ENCODE measurements at regions not wholly inside any gene's neighbourhood (a gene's known extent, or its start where the extent isn't known, plus 50 kb on each side); places are given as distances from the start of the nearest gene placed in this dataset.

GRCh38 chr1:234838820-234839219, 228.8 kb upstream of the IRF2BP2 start:
- H3K27ac ChIP-seq, result no peak overlapping the region
- no peak for DNase-seq
- no peaks in the 10 kb centered on the region for H3K36me3 ChIP-seq
- no peak overlapping the region for H3K4me3 ChIP-seq
- no peaks in the 10 kb centered on the region for H3K9me3 ChIP-seq
- H3K4me1 ChIP-seq, result no peaks in the 10 kb centered on the region
- no peak for TF ChIP-seq EP300 (IDR thresholded peaks at IDR 0.05)
- no peak for TF ChIP-seq POLR2AphosphoS5 (IDR thresholded peaks at IDR 0.05)
- no peak for TF ChIP-seq POLR2A (IDR thresholded peaks at IDR 0.05)
- TF ChIP-seq CTCF (IDR thresholded peaks at IDR 0.05), result no peak
- WGBS, 2 donors, result 48 to 78% methylated on average over 1 of the region's 1 CpG
- H3K27me3 ChIP-seq, result no peaks in the 10 kb centered on the region
- intact Hi-C loops (cut with DNase I), result no loop called here

DNA sequence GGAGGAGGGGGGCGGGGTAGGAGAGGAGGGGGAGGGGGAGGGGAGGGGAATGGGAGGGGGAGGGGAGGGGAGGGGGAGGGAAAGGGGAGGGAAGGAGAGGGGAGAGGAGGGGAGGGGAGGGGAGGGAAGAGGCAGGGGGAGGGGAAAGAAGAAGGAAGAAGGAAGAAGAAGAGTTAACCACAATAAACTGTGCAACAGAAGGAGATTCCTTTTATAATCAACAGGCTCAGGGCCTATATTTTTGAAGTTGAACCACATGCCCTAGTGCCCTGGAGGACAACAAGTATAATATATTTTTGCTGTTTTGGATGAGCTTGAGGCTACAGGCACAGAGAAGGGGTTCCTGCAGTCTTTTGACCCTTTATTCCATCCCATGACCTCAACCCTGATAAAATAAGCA, 228.2 kb upstream of the IRF2BP2 start:
- H3K9me3 ChIP-seq, result no peaks in the 10 kb centered on the region

DNA sequence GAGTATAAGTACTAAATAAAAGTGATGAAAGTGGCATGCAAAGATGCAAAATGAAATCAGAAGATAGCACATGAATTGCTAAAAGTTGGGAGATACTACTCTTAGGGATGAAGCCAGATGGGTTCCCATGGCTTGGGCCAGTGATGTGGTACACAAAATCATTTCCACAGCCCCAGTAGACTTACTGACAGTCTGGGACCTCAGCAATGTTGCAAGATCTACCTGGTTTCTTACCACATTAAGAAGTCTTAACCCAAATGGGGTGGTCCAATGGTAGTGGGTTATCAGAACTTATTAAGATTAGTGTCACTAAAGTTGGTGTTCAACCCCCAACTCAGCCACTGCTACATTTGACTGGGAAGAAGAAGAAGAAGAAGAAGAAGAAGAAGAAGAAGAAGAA, 227.7 kb upstream of the IRF2BP2 start:
- TF ChIP-seq CTCF (IDR thresholded peaks at IDR 0.05) (no peak), POLR2AphosphoS5 (IDR thresholded peaks at IDR 0.05) (no peak), POLR2A (IDR thresholded peaks at IDR 0.05) (no peak), EP300 (IDR thresholded peaks at IDR 0.05) (no peak)
- H3K36me3 ChIP-seq, result no peaks in the 10 kb centered on the region
- intact Hi-C loops (cut with DNase I), result no loop called here
- no peak overlapping the region for H3K4me3 ChIP-seq
- DNase-seq, result no peak
- no peaks in the 10 kb centered on the region for H3K4me1 ChIP-seq
- H3K27ac ChIP-seq, result no peak overlapping the region
- no peaks in the 10 kb centered on the region for H3K27me3 ChIP-seq
- no peaks in the 10 kb centered on the region for H3K9me3 ChIP-seq

More for the DNA sequence above, 228.2 kb upstream of the IRF2BP2 start:
- Histone ChIP-seq H3K4me1 (no peaks in the 10 kb centered on the region), H3K4me3 (no peak overlapping the region), H3K27me3 (no peaks in the 10 kb centered on the region), H3K27ac (no peak overlapping the region), H3K36me3 (no peaks in the 10 kb centered on the region)
- DNase-seq, result no peak
- intact Hi-C loops (cut with DNase I), result no loop called here
- TF ChIP-seq CTCF (IDR thresholded peaks at IDR 0.05) (no peak), POLR2AphosphoS5 (IDR thresholded peaks at IDR 0.05) (no peak), EP300 (IDR thresholded peaks at IDR 0.05) (no peak), POLR2A (IDR thresholded peaks at IDR 0.05) (no peak)
- no CpG with 5 or more reads among the region's 1 CpG for WGBS, 2 donors

- Histone ChIP-seq H3K4me1 (no peaks in the 10 kb centered on the region), H3K36me3 (no peaks in the 10 kb centered on the region), H3K4me3 (no peak overlapping the region), H3K27ac (no peak overlapping the region), H3K9me3 (no peaks in the 10 kb centered on the region), H3K27me3 (no peaks in the 10 kb centered on the region)
- no peak for TF ChIP-seq POLR2A (IDR thresholded peaks at IDR 0.05)
- WGBS, 2 donors, result 87 to 95% methylated on average over 8 of the region's 8 CpGs
- DNase-seq, result no peak
- intact Hi-C loops (cut with DNase I), result no loop called here
Observed at GRCh38 chr1:234836776-234837357, 226.9 kb upstream of the IRF2BP2 start.

GRCh38 chr1:234836045-234836681, 226.2 kb upstream of the IRF2BP2 start:
- H3K9me3 ChIP-seq, result no peaks in the 10 kb centered on the region
- intact Hi-C loops (cut with DNase I), result no loop called here
- no peak for DNase-seq
- TF ChIP-seq EP300 (IDR thresholded peaks at IDR 0.05) (no peak), POLR2A (IDR thresholded peaks at IDR 0.05) (no peak), CTCF (IDR thresholded peaks at IDR 0.05) (no peak)
- H3K27me3 ChIP-seq, result no peaks in the 10 kb centered on the region
- no peak overlapping the region for H3K27ac ChIP-seq
- 77 to 80% methylated on average over 7 of the region's 7 CpGs for WGBS, 2 donors
- H3K4me3 ChIP-seq, result no peak overlapping the region
- no peaks in the 10 kb centered on the region for H3K4me1 ChIP-seq
- no peaks in the 10 kb centered on the region for H3K36me3 ChIP-seq
